NB4 (cell line): ENCODE measurements at regions not wholly inside any gene's neighbourhood (a gene's known extent, or its start where the extent isn't known, plus 50 kb on each side); places are given as distances from the start of the nearest gene placed in this dataset.

ENCODE experiments used
- DNase-seq: peaks from one replicate; pipeline ENCODE4 v3.0.0; 2010; ENCODE audit warnings: low read depth
- H3K4me3 ChIP-seq: one replicate; pipeline ENCODE4 v1.5.1; 2011; ENCODE audit warnings: mild to moderate bottlenecking, low read depth, low read length, moderate library complexity
- MAX ChIP-seq: IDR thresholded peaks from 2 replicates; pipeline ENCODE4 v1.6.1; 2011; ENCODE audit warnings: low read depth, low read length
- MYC ChIP-seq: IDR thresholded peaks from 2 replicates; pipeline ENCODE4 v1.6.1; 2011; ENCODE audit warnings: low read depth, low read length
- POLR2A ChIP-seq: IDR thresholded peaks from 2 replicates; pipeline ENCODE4 v1.6.1; 2011; ENCODE audit warnings: mild to moderate bottlenecking; ENCODE audit not compliant: insufficient read length; ENCODE audit errors: extremely low read depth
- TF ChIP-seq, protein P1 (sequence below): IDR thresholded peaks from one replicate; pipeline ENCODE4 v1.5.1; 2012; ENCODE audit warnings: low read depth, low read length

- no peak for TF ChIP-seq MAX
- TF ChIP-seq, protein P1, sequence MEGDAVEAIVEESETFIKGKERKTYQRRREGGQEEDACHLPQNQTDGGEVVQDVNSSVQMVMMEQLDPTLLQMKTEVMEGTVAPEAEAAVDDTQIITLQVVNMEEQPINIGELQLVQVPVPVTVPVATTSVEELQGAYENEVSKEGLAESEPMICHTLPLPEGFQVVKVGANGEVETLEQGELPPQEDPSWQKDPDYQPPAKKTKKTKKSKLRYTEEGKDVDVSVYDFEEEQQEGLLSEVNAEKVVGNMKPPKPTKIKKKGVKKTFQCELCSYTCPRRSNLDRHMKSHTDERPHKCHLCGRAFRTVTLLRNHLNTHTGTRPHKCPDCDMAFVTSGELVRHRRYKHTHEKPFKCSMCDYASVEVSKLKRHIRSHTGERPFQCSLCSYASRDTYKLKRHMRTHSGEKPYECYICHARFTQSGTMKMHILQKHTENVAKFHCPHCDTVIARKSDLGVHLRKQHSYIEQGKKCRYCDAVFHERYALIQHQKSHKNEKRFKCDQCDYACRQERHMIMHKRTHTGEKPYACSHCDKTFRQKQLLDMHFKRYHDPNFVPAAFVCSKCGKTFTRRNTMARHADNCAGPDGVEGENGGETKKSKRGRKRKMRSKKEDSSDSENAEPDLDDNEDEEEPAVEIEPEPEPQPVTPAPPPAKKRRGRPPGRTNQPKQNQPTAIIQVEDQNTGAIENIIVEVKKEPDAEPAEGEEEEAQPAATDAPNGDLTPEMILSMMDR: no peak
- no peak for TF ChIP-seq MYC
- no peak for TF ChIP-seq POLR2A
Measured at GRCh38 chr16:79971237-79971572, 370.7 kb upstream of the MAF start.

DNA sequence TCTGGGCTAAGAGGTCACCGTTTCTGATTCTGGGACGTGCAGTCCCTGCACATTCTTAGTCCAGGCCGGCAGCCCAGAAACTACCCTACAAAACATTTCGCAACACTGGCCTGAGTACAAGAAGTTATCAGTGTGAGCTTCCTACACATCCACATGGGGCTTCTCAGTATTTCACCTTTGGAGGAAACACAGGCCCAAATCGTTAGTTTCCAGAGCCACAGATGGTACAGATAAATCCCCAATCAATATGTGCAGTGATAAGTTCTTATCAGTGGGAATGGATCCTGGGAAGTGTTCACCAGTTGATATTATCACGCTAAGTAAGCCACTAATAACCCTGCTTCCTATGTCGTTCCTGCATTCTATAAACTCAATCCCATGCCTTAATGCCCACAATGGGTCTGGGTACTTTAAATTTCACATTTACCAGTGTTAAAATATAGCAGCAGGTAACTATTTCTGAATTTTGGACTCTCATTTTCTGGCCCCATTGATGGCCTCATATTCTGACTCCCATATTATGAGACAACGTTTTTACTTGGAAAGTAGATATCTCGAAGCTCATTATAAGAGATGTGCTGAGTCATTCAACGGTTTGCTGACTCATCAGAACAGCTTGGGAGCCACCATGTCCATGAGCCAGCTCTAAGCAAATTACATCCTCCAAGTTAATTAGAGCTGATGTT lies 370.2 kb upstream of the MAF start:
- no peak overlapping the region for H3K4me3 ChIP-seq
- TF ChIP-seq, protein P1: no peak
- TF ChIP-seq POLR2A: no peak
- no peak for TF ChIP-seq MYC
- TF ChIP-seq MAX: no peak
- DNase-seq: peak; percentile 32

More at GRCh38 chr16:79971237-79971572, 370.7 kb upstream of the MAF start:
- no peak for DNase-seq
- H3K4me3 ChIP-seq: no peak overlapping the region

- TF ChIP-seq MAX: no peak
- DNase-seq: no peak
- H3K4me3 ChIP-seq: no peak overlapping the region
Measured at GRCh38 chr16:79970087-79970486, 369.6 kb upstream of the MAF start.

GRCh38 chr16:79969458-79969857 lies 368.9 kb upstream of the MAF start:
- TF ChIP-seq MYC (no peak), MAX (no peak), POLR2A (no peak)
- TF ChIP-seq, protein P1: no peak
- no peak for DNase-seq
- H3K4me3 ChIP-seq: no peak overlapping the region

GRCh38 chr16:79966226-79966625 lies 365.7 kb upstream of the MAF start:
- no peak for TF ChIP-seq MYC
- no peak for TF ChIP-seq POLR2A
- TF ChIP-seq, protein P1: no peak
- TF ChIP-seq MAX: no peak
- no peak for DNase-seq
- no peak overlapping the region for H3K4me3 ChIP-seq

- no peak for DNase-seq
- H3K4me3 ChIP-seq: no peak overlapping the region
- TF ChIP-seq MAX: no peak
- no peak for TF ChIP-seq MYC
- TF ChIP-seq POLR2A: no peak
- TF ChIP-seq, protein P1: no peak
Measured at GRCh38 chr16:79965718-79966117, 365.2 kb upstream of the MAF start.
